ENCODE measurements at regions not wholly inside any gene's neighbourhood (a gene's known extent, or its start where the extent isn't known, plus 50 kb on each side); places are given as distances from the start of the nearest gene placed in this dataset.
"Not testable (repeated sequence)": the region's sequence is repeated elsewhere in the genome, so short reads cannot be mapped to it uniquely, and the experiment has no call there.

DNA sequence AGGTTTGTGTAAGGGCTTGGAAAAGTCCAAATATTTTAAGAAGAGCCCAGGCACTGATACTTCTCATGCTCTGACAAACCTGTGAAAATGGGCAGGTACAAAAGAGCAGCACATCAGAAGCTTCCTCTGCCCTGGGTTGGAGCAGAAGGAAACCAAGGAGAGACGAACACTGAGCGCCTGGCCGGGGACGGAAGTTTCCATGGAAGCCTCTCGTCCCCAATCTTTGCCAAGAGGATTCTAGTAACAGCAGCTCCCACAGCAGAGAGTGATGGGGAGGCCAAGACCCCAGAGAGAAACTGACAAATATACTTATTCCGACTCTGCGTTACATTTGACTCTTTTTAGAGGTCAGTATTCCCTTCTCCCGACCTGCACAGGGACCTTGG, 268.5 kb downstream of the C16orf95 start:
- H3K27me3 ChIP-seq: peaks cover 0 to 25% of the 10 kb centered on the region in 2 donors
- TF ChIP-seq, protein P1, sequence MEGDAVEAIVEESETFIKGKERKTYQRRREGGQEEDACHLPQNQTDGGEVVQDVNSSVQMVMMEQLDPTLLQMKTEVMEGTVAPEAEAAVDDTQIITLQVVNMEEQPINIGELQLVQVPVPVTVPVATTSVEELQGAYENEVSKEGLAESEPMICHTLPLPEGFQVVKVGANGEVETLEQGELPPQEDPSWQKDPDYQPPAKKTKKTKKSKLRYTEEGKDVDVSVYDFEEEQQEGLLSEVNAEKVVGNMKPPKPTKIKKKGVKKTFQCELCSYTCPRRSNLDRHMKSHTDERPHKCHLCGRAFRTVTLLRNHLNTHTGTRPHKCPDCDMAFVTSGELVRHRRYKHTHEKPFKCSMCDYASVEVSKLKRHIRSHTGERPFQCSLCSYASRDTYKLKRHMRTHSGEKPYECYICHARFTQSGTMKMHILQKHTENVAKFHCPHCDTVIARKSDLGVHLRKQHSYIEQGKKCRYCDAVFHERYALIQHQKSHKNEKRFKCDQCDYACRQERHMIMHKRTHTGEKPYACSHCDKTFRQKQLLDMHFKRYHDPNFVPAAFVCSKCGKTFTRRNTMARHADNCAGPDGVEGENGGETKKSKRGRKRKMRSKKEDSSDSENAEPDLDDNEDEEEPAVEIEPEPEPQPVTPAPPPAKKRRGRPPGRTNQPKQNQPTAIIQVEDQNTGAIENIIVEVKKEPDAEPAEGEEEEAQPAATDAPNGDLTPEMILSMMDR (IDR thresholded peaks at IDR 0.05): no peak
- no peak for TF ChIP-seq POLR2AphosphoS5 (IDR thresholded peaks at IDR 0.05)
- TF ChIP-seq POLR2A (IDR thresholded peaks at IDR 0.05): no peak
- peak in 1 of 2 donors; percentile 3 for DNase-seq (ENCODE audit: low spot score in 2 of 2)
- no peaks in the 10 kb centered on the region for H3K9me3 ChIP-seq
- no peaks in the 10 kb centered on the region for H3K4me1 ChIP-seq
- no peak overlapping the region for H3K27ac ChIP-seq
- H3K36me3 ChIP-seq: no peaks in the 10 kb centered on the region
- no peak overlapping the region for H3K4me3 ChIP-seq
- intact Hi-C loops (cut with DNase I; ENCODE audit: low total_unique reads): no loop called here

DNA sequence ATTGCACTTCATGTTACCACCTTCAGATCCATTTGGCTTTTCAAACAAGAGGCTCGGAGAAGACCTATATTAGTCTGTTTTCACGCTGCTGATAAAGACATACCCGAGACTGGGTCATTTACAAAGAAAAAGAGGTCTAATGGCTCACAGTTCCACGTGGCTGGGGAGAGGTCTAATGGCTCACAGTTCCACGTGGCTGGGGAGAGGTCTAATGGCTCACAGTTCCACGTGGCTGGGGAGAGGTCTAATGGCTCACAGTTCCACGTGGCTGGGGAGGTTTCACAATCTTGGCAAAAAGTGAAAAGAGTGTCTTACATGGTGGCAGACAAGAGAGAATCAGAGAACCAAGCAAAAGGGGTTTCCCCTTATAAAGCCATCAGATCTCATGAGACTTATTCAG, 268.0 kb downstream of the C16orf95 start:
- H3K27ac ChIP-seq; DNase-seq (ENCODE audit: low spot score in 2 of 2); H3K9me3 ChIP-seq; H3K4me3 ChIP-seq; intact Hi-C loops (cut with DNase I; ENCODE audit: low total_unique reads); H3K36me3 ChIP-seq; H3K4me1 ChIP-seq: not testable (repeated sequence)
- H3K27me3 ChIP-seq: peaks cover 0 to 30% of the 10 kb centered on the region in 2 donors

DNA sequence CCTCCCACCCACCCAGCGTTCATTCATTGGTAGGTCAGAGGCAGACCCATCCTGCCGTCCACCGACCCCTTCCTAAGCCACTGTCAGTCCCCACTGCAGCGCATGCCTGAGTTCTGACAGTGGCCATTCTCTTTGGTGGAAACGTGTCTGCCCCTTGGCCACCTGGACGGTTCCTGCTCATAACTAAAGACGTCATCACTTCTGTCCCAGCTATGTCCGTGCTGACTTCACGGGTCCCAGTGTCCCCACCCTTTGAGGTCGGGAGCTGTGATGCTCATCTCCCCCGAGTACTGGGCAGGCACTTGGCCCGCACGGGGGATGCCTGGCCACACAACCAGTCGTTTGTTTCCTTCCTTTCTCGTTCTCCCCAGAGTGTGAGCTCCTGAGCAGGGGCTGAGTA, 267.1 kb downstream of the C16orf95 start:
- Histone ChIP-seq H3K27ac (no peak overlapping the region), H3K4me3 (no peak overlapping the region), H3K4me1 (no peaks in the 10 kb centered on the region), H3K27me3 (peaks cover 0 to 36% of the 10 kb centered on the region in 2 donors), H3K36me3 (no peaks in the 10 kb centered on the region), H3K9me3 (peaks cover 5 to 8% of the 10 kb centered on the region in 2 donors)
- intact Hi-C loops (cut with DNase I; ENCODE audit: low total_unique reads): no loop called here
- TF ChIP-seq POLR2A (IDR thresholded peaks at IDR 0.05) (no peak), POLR2AphosphoS5 (IDR thresholded peaks at IDR 0.05) (no peak)
- TF ChIP-seq, protein P1 (IDR thresholded peaks at IDR 0.05): no peak
- DNase-seq (ENCODE audit: low spot score in 2 of 2): peak in 1 of 2 donors; percentile 45

GRCh38 chr16:87051526-87052320, 265.5 kb downstream of the C16orf95 start:
- DNase-seq (ENCODE audit: low spot score in 2 of 2): no peak
- Histone ChIP-seq H3K9me3 (peaks cover 5 to 8% of the 10 kb centered on the region in 2 donors), H3K4me1 (no peaks in the 10 kb centered on the region), H3K27me3 (peaks cover 0 to 31% of the 10 kb centered on the region in 2 donors), H3K4me3 (no peak overlapping the region), H3K27ac (no peak overlapping the region), H3K36me3 (no peaks in the 10 kb centered on the region)
- intact Hi-C loops (cut with DNase I; ENCODE audit: low total_unique reads): no loop called here
- TF ChIP-seq, protein P1 (IDR thresholded peaks at IDR 0.05): no peak
- TF ChIP-seq POLR2AphosphoS5 (IDR thresholded peaks at IDR 0.05) (no peak), POLR2A (IDR thresholded peaks at IDR 0.05) (no peak)

DNA sequence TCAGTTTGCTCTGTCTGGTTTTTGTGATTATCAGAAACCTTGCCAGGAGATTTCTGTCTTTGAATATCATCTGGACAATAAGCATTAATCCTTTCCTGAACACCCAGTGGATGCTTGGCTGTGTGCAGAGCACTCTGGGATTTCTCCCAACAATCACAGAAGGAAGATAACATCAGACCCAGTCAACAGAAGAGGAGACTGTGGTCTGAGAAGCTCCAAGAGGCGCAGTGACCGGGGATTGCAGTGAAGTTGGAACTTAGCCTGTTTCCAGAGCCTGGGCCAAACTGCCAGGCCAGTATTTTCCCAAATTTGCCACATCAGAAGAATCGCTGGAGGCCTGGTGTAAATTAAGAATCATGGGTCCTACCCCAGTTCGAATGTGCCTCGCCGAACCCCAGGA, 264.7 kb downstream of the C16orf95 start:
- peaks cover 0 to 33% of the 10 kb centered on the region in 2 donors for H3K27me3 ChIP-seq
- TF ChIP-seq POLR2AphosphoS5 (IDR thresholded peaks at IDR 0.05): no peak
- TF ChIP-seq POLR2A (IDR thresholded peaks at IDR 0.05): no peak
- TF ChIP-seq, protein P1 (IDR thresholded peaks at IDR 0.05): no peak
- no peaks in the 10 kb centered on the region for H3K36me3 ChIP-seq
- peaks cover 5 to 8% of the 10 kb centered on the region in 2 donors for H3K9me3 ChIP-seq
- no peaks in the 10 kb centered on the region for H3K4me1 ChIP-seq
- DNase-seq (ENCODE audit: low spot score in 2 of 2): no peak
- intact Hi-C loops (cut with DNase I; ENCODE audit: low total_unique reads): no loop called here
- H3K4me3 ChIP-seq: no peak overlapping the region
- H3K27ac ChIP-seq: no peak overlapping the region
